OCI-LY7 (cell line): ENCODE measurements at regions not wholly inside any gene's neighbourhood (a gene's known extent, or its start where the extent isn't known, plus 50 kb on each side); places are given as distances from the start of the nearest gene placed in this dataset.

Source experiments
- BruUV-seq: library from RNA; stranded (reverse); fragments of 400-500 nt; replicated peaks from 2 replicates; lab custom pipeline; 2021; lab: Mats Ljungman, UMichigan
- CTCF ChIA-PET: fragments of 300-600 bp; sonication (Branson Sonifier 250); formaldehyde crosslinking; loops from one replicate; lab custom pipeline; 2022; ENCODE audit warnings: antibody characterized with exemption; ENCODE audit not compliant: unreplicated experiment; lab: Charles Lee
- POLR2A ChIA-PET: fragments of 300-600 bp; sonication (Branson Sonifier 250); formaldehyde crosslinking; loops from one replicate; lab custom pipeline; 2022; ENCODE audit warnings: antibody characterized with exemption; lab: Charles Lee
- DNase-seq: peaks from one replicate; pipeline ENCODE4 v3.0.0-alpha.2; 2015; ENCODE audit warnings: low spot score
- H2AFZ ChIP-seq: fragments of 200-600 bp; sonication (generic), shearing (Covaris generic); 2 replicates; pipeline ENCODE4 v1.6.1; 2014; ENCODE audit warnings: mild to moderate bottlenecking, antibody characterized with exemption, low read length, moderate library complexity
- H3K27ac ChIP-seq: fragments of 200-600 bp; sonication (generic); 2 replicates; pipeline ENCODE4 v1.5.1; 2014; ENCODE audit warnings: mixed run types, low read depth, mild to moderate bottlenecking, moderate library complexity, low read length, inconsistent platforms; ENCODE audit not compliant: poor library complexity, severe bottlenecking
- H3K36me3 ChIP-seq: fragments of 200-600 bp; sonication (generic); 2 replicates; pipeline ENCODE4 v1.6.1; 2014; ENCODE audit warnings: mild to moderate bottlenecking, antibody characterized with exemption, low read length, moderate library complexity, mixed read lengths; ENCODE audit not compliant: insufficient read depth
- H3K4me1 ChIP-seq: fragments of 200-600 bp; sonication (generic); 2 replicates; pipeline ENCODE4 v1.5.1; 2014; ENCODE audit warnings: mild to moderate bottlenecking, low read length; ENCODE audit not compliant: insufficient read depth, poor library complexity, severe bottlenecking
- H3K4me2 ChIP-seq: fragments of 200-600 bp; sonication (generic); 2 replicates; pipeline ENCODE4 v1.6.1; 2014; ENCODE audit warnings: mild to moderate bottlenecking, low read length
- H3K4me3 ChIP-seq: fragments of 200-600 bp; sonication (generic); 2 replicates; pipeline ENCODE4 v1.5.1; 2014; ENCODE audit warnings: mild to moderate bottlenecking, low read depth, low read length; ENCODE audit not compliant: poor library complexity, severe bottlenecking
- H3K79me2 ChIP-seq: fragments of 200-600 bp; sonication (generic); 2 replicates; pipeline ENCODE4 v1.6.1; 2016; ENCODE audit warnings: low read depth, mild to moderate bottlenecking, low read length, moderate library complexity, mixed read lengths; ENCODE audit not compliant: insufficient read depth
- H3K9me2 ChIP-seq: fragments of 200-600 bp; sonication (generic); 2 replicates; pipeline ENCODE4 v1.6.1; 2016; ENCODE audit warnings: mild to moderate bottlenecking, low read length, mixed read lengths; ENCODE audit not compliant: insufficient read depth
- H3K9me3 ChIP-seq: fragments of 200-600 bp; sonication (generic); 2 replicates; pipeline ENCODE4 v1.6.1; 2014; ENCODE audit warnings: mild to moderate bottlenecking, mixed run types, low read length, mixed read lengths
- H4K20me1 ChIP-seq: fragments of 200-600 bp; sonication (generic); 2 replicates; pipeline ENCODE4 v1.6.1; 2014; ENCODE audit warnings: mild to moderate bottlenecking, antibody characterized with exemption, low read length, moderate library complexity, mixed read lengths; ENCODE audit not compliant: insufficient read depth
- EZH2phosphoT487 ChIP-seq: fragments of 200-600 bp; sonication (generic); IDR thresholded peaks from 2 replicates; pipeline ENCODE4 v1.6.1; 2018; ENCODE audit warnings: low read depth, borderline replicate concordance, mild to moderate bottlenecking, mixed run types, antibody characterized with exemption, low read length, moderate library complexity, mixed read lengths
- intact Hi-C: fragments of 100-400 bp; cut with micrococcal nuclease; formaldehyde crosslinking; loops from one replicate; pipeline ENCODE4 v1.10.0; 2022; ENCODE audit not compliant: unreplicated experiment
- TF ChIP-seq, protein P1 (sequence below): fragments of 200-600 bp; sonication (generic); conservative IDR thresholded peaks from 2 replicates; pipeline ENCODE4 v1.5.1; 2014; ENCODE audit warnings: mild to moderate bottlenecking, antibody characterized with exemption, low read length, moderate library complexity, mixed read lengths

GRCh38 chr17:63163158-63163520 lies 197.1 kb downstream of the TANC2 start:
- no peak overlapping the region for H2AFZ ChIP-seq
- intact Hi-C loops, result no loop called here
- no TSS peak for BruUV-seq
- POLR2A ChIA-PET, result interaction anchor here (0.7 kb wide), 1 partner anchor 48 kb away, joined by 3 read pairs; no protein-coding TSS in a partner anchor
- H3K27ac ChIP-seq, result no peak overlapping the region
- no peaks in the 10 kb centered on the region for H4K20me1 ChIP-seq
- H3K4me3 ChIP-seq, result no peak overlapping the region
- no peaks in the 10 kb centered on the region for H3K9me2 ChIP-seq
- no peaks in the 10 kb centered on the region for H3K79me2 ChIP-seq
- H3K9me3 ChIP-seq, result no peaks in the 10 kb centered on the region
- TF ChIP-seq EZH2phosphoT487, result no peak
- TF ChIP-seq, protein P1, sequence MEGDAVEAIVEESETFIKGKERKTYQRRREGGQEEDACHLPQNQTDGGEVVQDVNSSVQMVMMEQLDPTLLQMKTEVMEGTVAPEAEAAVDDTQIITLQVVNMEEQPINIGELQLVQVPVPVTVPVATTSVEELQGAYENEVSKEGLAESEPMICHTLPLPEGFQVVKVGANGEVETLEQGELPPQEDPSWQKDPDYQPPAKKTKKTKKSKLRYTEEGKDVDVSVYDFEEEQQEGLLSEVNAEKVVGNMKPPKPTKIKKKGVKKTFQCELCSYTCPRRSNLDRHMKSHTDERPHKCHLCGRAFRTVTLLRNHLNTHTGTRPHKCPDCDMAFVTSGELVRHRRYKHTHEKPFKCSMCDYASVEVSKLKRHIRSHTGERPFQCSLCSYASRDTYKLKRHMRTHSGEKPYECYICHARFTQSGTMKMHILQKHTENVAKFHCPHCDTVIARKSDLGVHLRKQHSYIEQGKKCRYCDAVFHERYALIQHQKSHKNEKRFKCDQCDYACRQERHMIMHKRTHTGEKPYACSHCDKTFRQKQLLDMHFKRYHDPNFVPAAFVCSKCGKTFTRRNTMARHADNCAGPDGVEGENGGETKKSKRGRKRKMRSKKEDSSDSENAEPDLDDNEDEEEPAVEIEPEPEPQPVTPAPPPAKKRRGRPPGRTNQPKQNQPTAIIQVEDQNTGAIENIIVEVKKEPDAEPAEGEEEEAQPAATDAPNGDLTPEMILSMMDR, result no peak
- H3K4me2 ChIP-seq, result no peak overlapping the region
- CTCF ChIA-PET, result no interaction called here
- no peaks in the 10 kb centered on the region for H3K4me1 ChIP-seq
- no peaks in the 10 kb centered on the region for H3K36me3 ChIP-seq
- no peak for DNase-seq

GRCh38 chr17:63165400-63165799 lies 199.4 kb downstream of the TANC2 start:
- H3K27ac ChIP-seq, result no peak overlapping the region
- BruUV-seq, result no TSS peak
- DNase-seq, result no peak
- H3K4me2 ChIP-seq, result no peak overlapping the region
- H3K4me1 ChIP-seq, result no peaks in the 10 kb centered on the region
- H3K36me3 ChIP-seq, result no peaks in the 10 kb centered on the region
- ChIA-PET POLR2A (no interaction called here), CTCF (no interaction called here)
- intact Hi-C loops, result no loop called here
- no peaks in the 10 kb centered on the region for H3K9me2 ChIP-seq
- no peak overlapping the region for H2AFZ ChIP-seq
- H3K4me3 ChIP-seq, result no peak overlapping the region
- TF ChIP-seq, protein P1, result no peak
- no peak for TF ChIP-seq EZH2phosphoT487
- H3K9me3 ChIP-seq, result no peaks in the 10 kb centered on the region
- no peaks in the 10 kb centered on the region for H3K79me2 ChIP-seq
- H4K20me1 ChIP-seq, result no peaks in the 10 kb centered on the region

- TF ChIP-seq EZH2phosphoT487, result no peak
- TF ChIP-seq, protein P1, result no peak
- Histone ChIP-seq H4K20me1 (no peaks in the 10 kb centered on the region), H3K9me3 (no peaks in the 10 kb centered on the region), H3K27ac (no peak overlapping the region), H3K79me2 (no peaks in the 10 kb centered on the region), H3K4me2 (no peak overlapping the region), H3K4me3 (no peak overlapping the region), H3K4me1 (no peaks in the 10 kb centered on the region), H3K9me2 (no peaks in the 10 kb centered on the region), H2AFZ (no peak overlapping the region), H3K36me3 (no peaks in the 10 kb centered on the region)
- no TSS peak for BruUV-seq
- no peak for DNase-seq
- intact Hi-C loops, result no loop called here
- CTCF ChIA-PET, result no interaction called here
- POLR2A ChIA-PET, result interaction anchor here (0.6 kb wide), 1 partner anchor 1991 kb away, joined by 4 read pairs; no protein-coding TSS in a partner anchor
Observed at GRCh38 chr17:63170795-63171194, 204.8 kb downstream of the TANC2 start.
